ENCODE measurements at regions not wholly inside any gene's neighbourhood (a gene's known extent, or its start where the extent isn't known, plus 50 kb on each side); places are given as distances from the start of the nearest gene placed in this dataset.

DNA sequence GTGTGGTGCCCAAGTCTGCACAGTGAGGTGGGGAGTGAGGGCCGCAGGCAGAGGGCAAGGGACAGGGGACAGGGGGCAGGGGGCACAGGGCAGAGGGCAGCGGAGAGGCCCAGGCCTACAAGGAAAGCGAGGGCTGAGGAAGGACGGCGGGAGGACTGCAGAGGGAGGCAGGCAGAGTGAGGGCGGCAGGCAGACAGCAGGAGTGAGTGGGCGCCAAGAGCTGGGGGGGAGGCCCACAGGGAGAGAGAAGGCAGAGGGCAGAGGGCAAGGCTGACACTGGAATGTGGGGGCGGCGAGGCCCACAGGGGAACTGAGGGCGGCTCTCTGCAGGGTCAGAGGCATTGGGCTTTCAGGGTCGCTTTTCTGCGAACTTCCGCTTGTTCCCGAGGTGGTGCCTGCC is 267.8 kb upstream of the NDN start:
- TF ChIP-seq, protein P1, sequence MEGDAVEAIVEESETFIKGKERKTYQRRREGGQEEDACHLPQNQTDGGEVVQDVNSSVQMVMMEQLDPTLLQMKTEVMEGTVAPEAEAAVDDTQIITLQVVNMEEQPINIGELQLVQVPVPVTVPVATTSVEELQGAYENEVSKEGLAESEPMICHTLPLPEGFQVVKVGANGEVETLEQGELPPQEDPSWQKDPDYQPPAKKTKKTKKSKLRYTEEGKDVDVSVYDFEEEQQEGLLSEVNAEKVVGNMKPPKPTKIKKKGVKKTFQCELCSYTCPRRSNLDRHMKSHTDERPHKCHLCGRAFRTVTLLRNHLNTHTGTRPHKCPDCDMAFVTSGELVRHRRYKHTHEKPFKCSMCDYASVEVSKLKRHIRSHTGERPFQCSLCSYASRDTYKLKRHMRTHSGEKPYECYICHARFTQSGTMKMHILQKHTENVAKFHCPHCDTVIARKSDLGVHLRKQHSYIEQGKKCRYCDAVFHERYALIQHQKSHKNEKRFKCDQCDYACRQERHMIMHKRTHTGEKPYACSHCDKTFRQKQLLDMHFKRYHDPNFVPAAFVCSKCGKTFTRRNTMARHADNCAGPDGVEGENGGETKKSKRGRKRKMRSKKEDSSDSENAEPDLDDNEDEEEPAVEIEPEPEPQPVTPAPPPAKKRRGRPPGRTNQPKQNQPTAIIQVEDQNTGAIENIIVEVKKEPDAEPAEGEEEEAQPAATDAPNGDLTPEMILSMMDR (IDR thresholded peaks at IDR 0.05; ENCODE audit: low read depth, low read length): no peak
- no peak for TF ChIP-seq EZH2phosphoT487 (IDR thresholded peaks at IDR 0.05; ENCODE audit: low read depth)
- Histone ChIP-seq H3K27me3 (ENCODE audit: low read depth, low read length) (no peaks in the 10 kb centered on the region), H3K4me2 (ENCODE audit: low read length) (no peak overlapping the region), H3K27ac (ENCODE audit: low read length) (no peak overlapping the region), H3K36me3 (replicated peaks; ENCODE audit: low read depth, low read length) (no peaks in the 10 kb centered on the region), H3K9me3 (ENCODE audit: insufficient read depth, low read length) (no peaks in the 10 kb centered on the region), H3K4me3 (ENCODE audit: low read length) (no peak overlapping the region), H4K20me1 (ENCODE audit: insufficient read depth, low read length) (no peaks in the 10 kb centered on the region), H2AFZ (ENCODE audit: low read depth, low read length) (no peak overlapping the region), H3K9ac (ENCODE audit: low read length) (no peak overlapping the region), H3K4me1 (ENCODE audit: low read length) (no peaks in the 10 kb centered on the region), H3K79me2 (ENCODE audit: low read length) (no peaks in the 10 kb centered on the region)

DNA sequence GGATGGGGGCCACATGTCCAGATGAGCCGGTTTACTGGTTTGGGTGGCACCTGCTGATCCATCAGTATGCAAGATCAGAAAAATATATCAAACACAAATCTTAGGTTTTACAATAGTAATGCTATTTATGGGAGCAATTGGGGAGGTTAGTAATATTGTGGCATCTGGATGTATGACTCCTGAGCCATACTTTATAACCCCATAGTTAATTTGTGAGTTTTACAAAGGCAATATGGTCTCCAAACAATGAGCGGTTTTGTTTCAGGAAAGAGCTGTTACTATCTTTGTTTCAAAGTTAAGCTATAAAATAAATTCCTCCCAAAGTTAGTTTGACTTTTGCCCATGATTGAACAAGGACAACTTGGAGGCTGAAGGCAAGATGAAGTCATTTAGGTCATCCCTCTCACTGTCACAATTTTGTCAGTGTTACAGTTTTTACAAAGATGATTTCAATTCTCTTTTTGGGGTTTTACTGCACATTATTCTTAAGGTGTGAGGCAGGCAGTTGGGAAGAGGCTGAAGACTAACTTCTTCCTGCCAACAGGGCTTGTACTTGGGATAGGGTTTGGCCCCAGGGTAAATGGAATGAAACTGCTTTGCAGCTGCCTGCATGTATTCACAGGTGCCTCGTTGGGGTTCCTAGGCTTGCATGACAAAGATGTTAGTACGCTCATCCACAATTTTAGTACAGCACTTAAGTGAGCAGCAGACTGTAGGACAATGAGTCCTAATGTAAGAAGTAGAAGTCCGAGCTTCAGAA is 296.6 kb upstream of the NDN start:
- H4K20me1 ChIP-seq (ENCODE audit: insufficient read depth, low read length): no peaks in the 10 kb centered on the region
- H3K79me2 ChIP-seq (ENCODE audit: low read length): no peaks in the 10 kb centered on the region
- no peak overlapping the region for H3K27ac ChIP-seq (ENCODE audit: low read length)
- H3K4me2 ChIP-seq (ENCODE audit: low read length): no peak overlapping the region
- H3K4me3 ChIP-seq (ENCODE audit: low read length): no peak overlapping the region
- H3K4me1 ChIP-seq (ENCODE audit: low read length): peaks cover 17% of the 10 kb centered on the region
- no peak overlapping the region for H3K9ac ChIP-seq (ENCODE audit: low read length)
- peaks cover 14% of the 10 kb centered on the region for H3K36me3 ChIP-seq (replicated peaks; ENCODE audit: low read depth, low read length)
- peaks cover 14% of the 10 kb centered on the region for H3K9me3 ChIP-seq (ENCODE audit: insufficient read depth, low read length)
- H3K27me3 ChIP-seq (ENCODE audit: low read depth, low read length): no peaks in the 10 kb centered on the region
- TF ChIP-seq EZH2phosphoT487 (IDR thresholded peaks at IDR 0.05; ENCODE audit: low read depth): no peak
- TF ChIP-seq, protein P1 (IDR thresholded peaks at IDR 0.05; ENCODE audit: low read depth, low read length): no peak
- no peak overlapping the region for H2AFZ ChIP-seq (ENCODE audit: low read depth, low read length)

DNA sequence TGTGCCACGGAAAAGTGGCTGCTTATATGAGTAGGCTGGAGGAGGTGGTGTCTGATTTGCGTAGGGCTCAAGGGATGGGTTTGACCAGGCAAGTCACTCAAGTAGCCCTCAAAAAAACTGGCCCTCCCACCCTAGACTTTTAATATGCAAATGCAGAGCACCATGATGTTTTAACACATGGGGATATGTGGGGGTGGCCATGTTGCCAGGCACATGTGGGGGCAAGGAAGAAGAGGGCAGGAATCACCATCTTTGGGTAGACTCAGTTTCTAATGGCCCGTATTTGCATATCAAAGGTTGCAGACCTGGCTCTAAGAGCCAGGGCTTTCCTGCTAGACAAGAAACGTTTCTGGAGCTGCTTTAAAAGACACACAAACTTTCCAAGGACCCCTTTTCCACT is 307.2 kb upstream of the NDN start:
- Histone ChIP-seq H4K20me1 (ENCODE audit: insufficient read depth, low read length) (no peaks in the 10 kb centered on the region), H3K79me2 (ENCODE audit: low read length) (no peaks in the 10 kb centered on the region), H3K9ac (ENCODE audit: low read length) (no peak overlapping the region), H3K4me3 (ENCODE audit: low read length) (no peak overlapping the region), H3K27me3 (ENCODE audit: low read depth, low read length) (no peaks in the 10 kb centered on the region), H3K4me2 (ENCODE audit: low read length) (no peak overlapping the region), H3K36me3 (replicated peaks; ENCODE audit: low read depth, low read length) (peaks cover 4% of the 10 kb centered on the region), H3K27ac (ENCODE audit: low read length) (no peak overlapping the region), H3K4me1 (ENCODE audit: low read length) (no peaks in the 10 kb centered on the region), H2AFZ (ENCODE audit: low read depth, low read length) (no peak overlapping the region), H3K9me3 (ENCODE audit: insufficient read depth, low read length) (peaks cover 7% of the 10 kb centered on the region; the same call in 1 of the 2 replicates)
- TF ChIP-seq, protein P1 (IDR thresholded peaks at IDR 0.05; ENCODE audit: low read depth, low read length): no peak
- no peak for TF ChIP-seq EZH2phosphoT487 (IDR thresholded peaks at IDR 0.05; ENCODE audit: low read depth)

DNA sequence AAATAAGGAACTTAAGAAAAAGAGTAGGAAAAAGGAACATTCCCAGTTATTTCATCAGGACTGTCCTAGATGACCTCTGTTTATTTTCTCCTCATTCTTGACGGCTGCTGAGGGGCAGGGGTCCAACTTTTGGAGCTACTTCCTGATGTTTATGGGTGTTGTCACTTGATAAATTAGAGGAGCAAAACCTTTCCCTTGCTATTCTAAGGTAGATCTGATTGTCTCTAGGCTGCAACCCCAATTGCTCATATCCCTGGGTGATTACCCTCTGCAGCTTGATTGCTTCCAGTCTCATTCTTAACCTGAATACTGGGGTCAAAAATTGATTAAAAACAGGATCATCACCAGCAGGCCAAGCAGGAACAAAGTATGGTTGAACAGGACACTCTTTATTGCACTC is 311.0 kb upstream of the NDN start:
- no peak overlapping the region for H3K4me3 ChIP-seq (ENCODE audit: low read length)
- TF ChIP-seq, protein P1 (IDR thresholded peaks at IDR 0.05; ENCODE audit: low read depth, low read length): no peak
- no peak for TF ChIP-seq EZH2phosphoT487 (IDR thresholded peaks at IDR 0.05; ENCODE audit: low read depth)
- no peaks in the 10 kb centered on the region for H3K36me3 ChIP-seq (replicated peaks; ENCODE audit: low read depth, low read length)
- no peaks in the 10 kb centered on the region for H4K20me1 ChIP-seq (ENCODE audit: insufficient read depth, low read length)
- H3K4me2 ChIP-seq (ENCODE audit: low read length): no peak overlapping the region
- no peak overlapping the region for H2AFZ ChIP-seq (ENCODE audit: low read depth, low read length)
- no peaks in the 10 kb centered on the region for H3K4me1 ChIP-seq (ENCODE audit: low read length)
- no peaks in the 10 kb centered on the region for H3K27me3 ChIP-seq (ENCODE audit: low read depth, low read length)
- no peak overlapping the region for H3K27ac ChIP-seq (ENCODE audit: low read length)
- H3K9ac ChIP-seq (ENCODE audit: low read length): no peak overlapping the region
- H3K79me2 ChIP-seq (ENCODE audit: low read length): no peaks in the 10 kb centered on the region
- no peaks in the 10 kb centered on the region for H3K9me3 ChIP-seq (ENCODE audit: insufficient read depth, low read length)
